ENCODE measurements at regions not wholly inside any gene's neighbourhood (a gene's known extent, or its start where the extent isn't known, plus 50 kb on each side); places are given as distances from the start of the nearest gene placed in this dataset.

DNA sequence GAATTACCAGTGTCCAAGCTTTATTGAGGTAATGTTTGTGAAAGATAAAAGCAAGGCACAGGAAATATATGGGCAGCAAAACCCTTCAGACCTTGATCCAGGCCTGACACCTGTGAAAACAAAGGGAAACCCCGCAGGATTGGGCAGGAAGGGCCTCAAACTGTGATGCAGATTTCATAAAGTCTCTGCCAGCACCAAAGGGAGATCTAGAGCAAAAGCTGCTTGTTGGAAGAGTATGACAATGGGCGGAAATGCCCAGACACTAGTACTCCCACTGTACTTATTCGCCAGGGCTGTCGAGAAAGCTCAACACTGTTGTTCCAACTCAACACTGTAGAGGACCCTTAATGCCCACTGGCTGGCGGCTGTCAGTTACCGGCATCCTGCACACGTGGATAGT lies 207.9 kb downstream of the CD47 start:
- Mint-ChIP-seq H3K9me3 (peaks cover 0 to 1% of the 10 kb centered on the region in 2 donors), H3K27ac (no peak overlapping the region), H3K27me3 (peaks cover 0 to 4% of the 10 kb centered on the region in 2 donors), H3K36me3 (no peaks in the 10 kb centered on the region), H3K4me1 (peaks cover 0 to 3% of the 10 kb centered on the region in 2 donors), H3K4me3 (no peak overlapping the region)
- ATAC-seq (replicated peaks) (no peak), DNase-seq (no peak)

DNA sequence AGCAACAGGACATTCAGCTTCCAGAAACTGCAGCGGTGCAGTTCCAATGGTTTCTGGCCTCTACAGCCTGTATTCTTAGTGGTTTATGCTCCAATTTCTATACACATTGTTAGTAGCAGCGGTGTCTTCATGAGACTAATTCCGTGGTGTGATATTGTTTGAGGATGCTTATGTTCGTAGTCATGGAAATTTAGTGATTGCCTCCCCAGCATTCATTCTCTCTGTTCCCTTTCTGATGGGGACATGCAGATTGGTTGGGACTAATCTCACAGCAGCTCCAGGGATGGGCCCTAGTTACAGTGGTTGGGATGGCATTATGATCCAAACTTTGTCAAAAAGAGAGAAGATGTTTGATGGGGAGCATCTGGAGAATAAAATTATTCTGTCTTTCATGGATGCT lies 208.6 kb downstream of the CD47 start:
- H3K27ac Mint-ChIP-seq, result no peak overlapping the region
- H3K4me1 Mint-ChIP-seq, result peaks cover 0 to 3% of the 10 kb centered on the region in 2 donors
- H3K9me3 Mint-ChIP-seq, result peaks cover 0 to 1% of the 10 kb centered on the region in 2 donors
- H3K36me3 Mint-ChIP-seq, result no peaks in the 10 kb centered on the region
- DNase-seq (no peak), ATAC-seq (replicated peaks) (no peak)
- peaks cover 0 to 4% of the 10 kb centered on the region in 2 donors for H3K27me3 Mint-ChIP-seq
- H3K4me3 Mint-ChIP-seq, result no peak overlapping the region

DNA sequence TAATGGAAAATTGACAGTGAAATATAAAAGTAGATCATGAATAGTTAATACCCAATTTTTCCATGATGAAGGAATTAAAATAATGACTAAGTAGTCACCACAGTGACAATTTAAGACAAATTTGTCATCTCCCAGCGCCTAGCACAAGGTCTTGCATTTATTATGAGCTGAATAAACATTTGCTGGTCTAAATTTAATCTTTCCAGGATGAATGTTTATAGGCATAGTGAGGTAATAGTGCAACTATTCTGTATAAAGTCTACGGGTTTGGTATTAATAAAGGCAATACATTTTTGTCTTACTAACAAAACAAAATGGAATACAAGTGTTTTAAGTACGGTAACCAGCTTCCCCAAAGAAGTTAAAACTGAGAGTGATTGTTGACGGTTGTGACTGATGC lies 209.3 kb downstream of the CD47 start:
- Mint-ChIP-seq H3K4me1 (peaks cover 0 to 3% of the 10 kb centered on the region in 2 donors), H3K9me3 (peaks cover 0 to 1% of the 10 kb centered on the region in 2 donors), H3K27me3 (peaks cover 0 to 4% of the 10 kb centered on the region in 2 donors), H3K36me3 (no peaks in the 10 kb centered on the region), H3K27ac (no peak overlapping the region), H3K4me3 (no peak overlapping the region)
- no peak for ATAC-seq (replicated peaks)
- no peak for DNase-seq

DNA sequence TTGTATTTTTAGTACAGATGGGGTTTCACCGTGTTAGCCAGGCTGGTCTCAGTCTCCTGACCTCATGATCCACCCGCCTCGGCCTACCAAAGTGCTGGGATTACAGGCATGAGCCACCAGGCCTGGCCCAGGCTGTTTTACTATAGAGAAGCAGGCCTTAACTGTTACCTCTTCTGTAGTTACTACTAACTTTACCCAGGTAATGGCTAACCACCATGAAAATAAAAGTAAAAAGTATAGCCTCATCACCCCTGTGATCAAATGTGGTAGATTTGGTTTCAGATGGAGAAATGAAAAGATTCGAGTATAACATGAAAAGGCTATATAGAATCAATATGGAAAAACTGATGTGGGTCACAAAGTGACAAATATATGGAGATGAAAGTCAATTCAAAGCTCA lies 210.1 kb downstream of the CD47 start:
- no peak for DNase-seq
- ATAC-seq (replicated peaks), result no peak
- peaks cover 0 to 1% of the 10 kb centered on the region in 2 donors for H3K9me3 Mint-ChIP-seq
- peaks cover 0 to 3% of the 10 kb centered on the region in 2 donors for H3K4me1 Mint-ChIP-seq
- H3K27me3 Mint-ChIP-seq, result peaks cover 0 to 4% of the 10 kb centered on the region in 2 donors
- H3K27ac Mint-ChIP-seq, result no peak overlapping the region
- H3K4me3 Mint-ChIP-seq, result no peak overlapping the region
- no peaks in the 10 kb centered on the region for H3K36me3 Mint-ChIP-seq

DNA sequence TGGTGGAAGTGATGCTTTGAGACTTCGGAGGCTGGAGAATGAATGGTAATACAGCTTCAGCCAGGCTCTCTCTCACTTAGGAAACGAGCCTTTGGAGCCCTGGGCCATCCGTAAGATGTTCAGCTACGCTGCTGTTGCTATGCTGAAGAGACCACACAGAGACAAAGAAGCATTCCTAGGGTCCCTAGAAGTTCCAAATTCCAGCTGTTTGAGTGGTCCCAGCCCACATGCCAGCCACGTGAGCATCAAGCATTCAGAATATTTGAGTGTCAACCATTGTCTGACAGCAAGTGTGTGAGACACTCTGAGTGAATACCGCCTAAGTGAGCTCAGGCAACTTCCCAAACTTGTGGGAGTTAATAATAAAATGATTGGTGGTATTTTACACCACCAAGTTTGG lies 212.9 kb downstream of the CD47 start:
- H3K27me3 Mint-ChIP-seq, result peaks cover 0 to 4% of the 10 kb centered on the region in 2 donors
- H3K4me3 Mint-ChIP-seq, result no peak overlapping the region
- DNase-seq (no peak), ATAC-seq (replicated peaks) (no peak)
- no peaks in the 10 kb centered on the region for H3K4me1 Mint-ChIP-seq
- no peak overlapping the region for H3K27ac Mint-ChIP-seq
- no peaks in the 10 kb centered on the region for H3K36me3 Mint-ChIP-seq
- peaks cover 0 to 1% of the 10 kb centered on the region in 2 donors for H3K9me3 Mint-ChIP-seq

DNA sequence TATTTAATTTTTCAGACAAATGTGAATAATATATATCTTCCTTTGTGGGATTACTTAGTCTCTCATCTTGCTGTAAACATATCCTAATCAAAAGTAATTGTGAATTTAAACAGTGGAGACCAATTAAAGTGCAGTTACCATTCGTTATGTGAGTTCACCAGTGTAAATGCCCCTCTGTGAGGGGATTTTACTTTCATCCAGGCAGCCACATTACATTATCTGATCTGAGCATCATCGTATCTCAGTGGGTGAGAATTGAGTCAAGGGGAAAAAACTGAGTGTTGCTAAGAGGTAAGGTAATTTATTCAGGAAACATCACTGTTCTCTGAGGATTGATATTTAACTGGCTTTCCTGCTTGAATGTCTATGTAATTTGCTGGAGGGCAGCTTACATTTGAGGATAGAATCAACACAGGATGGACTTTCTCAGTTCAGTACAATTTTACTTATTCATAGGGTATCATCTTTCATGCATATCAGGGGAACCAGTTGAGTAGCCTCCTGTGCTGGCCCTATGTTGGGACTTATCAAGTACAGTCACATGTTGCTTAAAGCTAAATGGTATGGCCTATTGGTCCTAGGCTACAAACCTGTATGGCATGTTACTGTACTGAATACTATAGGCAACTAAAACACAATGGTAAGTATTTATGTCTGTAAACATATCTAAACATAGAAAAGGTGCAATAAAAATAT lies 219.7 kb downstream of the CD47 start:
- DNase-seq (no peak), ATAC-seq (replicated peaks) (peak; percentile 69 to 90)
- Mint-ChIP-seq H3K9me3 (no peaks in the 10 kb centered on the region), H3K4me3 (no peak overlapping the region), H3K4me1 (no peaks in the 10 kb centered on the region), H3K27me3 (no peaks in the 10 kb centered on the region), H3K36me3 (no peaks in the 10 kb centered on the region), H3K27ac (no peak overlapping the region)

DNA sequence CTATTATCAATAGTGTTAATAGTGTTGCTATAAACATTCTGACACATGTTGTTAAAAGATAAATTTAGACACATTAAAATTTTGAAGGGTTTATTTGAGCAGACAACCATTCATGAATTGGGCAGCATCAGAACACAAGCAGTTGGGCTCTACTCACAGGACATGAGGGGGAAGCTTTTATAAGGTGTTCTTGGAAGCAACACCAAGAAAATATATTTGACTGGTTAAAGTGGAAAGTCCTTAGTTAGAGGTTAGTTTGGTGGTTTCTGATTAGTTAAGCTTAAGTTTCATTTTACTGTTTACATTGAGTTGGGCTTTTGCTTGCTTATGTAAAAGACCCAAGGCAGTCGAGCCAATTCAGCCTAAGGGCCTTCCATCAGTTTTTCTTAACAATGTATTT lies 220.7 kb downstream of the CD47 start:
- DNase-seq (no peak), ATAC-seq (replicated peaks) (no peak)
- Mint-ChIP-seq H3K27me3 (peaks cover 0 to 3% of the 10 kb centered on the region in 2 donors), H3K36me3 (no peaks in the 10 kb centered on the region), H3K27ac (no peak overlapping the region), H3K4me3 (no peak overlapping the region), H3K9me3 (no peaks in the 10 kb centered on the region), H3K4me1 (no peaks in the 10 kb centered on the region)

DNA sequence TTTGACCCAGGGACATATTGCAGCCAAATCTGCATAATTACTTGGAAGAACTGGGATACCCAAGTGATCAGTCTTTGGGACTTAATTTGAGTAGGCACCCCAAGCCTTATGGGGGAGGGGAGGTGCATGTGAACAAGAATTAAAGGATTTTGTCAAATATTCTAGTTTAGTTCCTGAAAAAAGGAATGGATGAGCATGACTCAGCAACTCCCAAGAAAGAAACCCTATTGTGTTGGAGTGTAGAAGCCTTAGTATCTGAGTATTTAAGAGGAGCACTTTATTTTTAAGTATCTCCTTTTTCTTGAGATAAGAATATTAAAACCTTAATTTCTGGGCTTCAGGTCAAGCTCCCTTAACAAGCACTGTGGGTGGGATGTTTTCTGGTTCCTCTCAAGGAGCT lies 222.4 kb downstream of the CD47 start:
- H3K36me3 Mint-ChIP-seq, result no peaks in the 10 kb centered on the region
- H3K4me3 Mint-ChIP-seq, result no peak overlapping the region
- no peak overlapping the region for H3K27ac Mint-ChIP-seq
- H3K27me3 Mint-ChIP-seq, result peaks cover 0 to 4% of the 10 kb centered on the region in 2 donors
- no peaks in the 10 kb centered on the region for H3K9me3 Mint-ChIP-seq
- ATAC-seq (replicated peaks), result no peak
- DNase-seq, result no peak
- no peaks in the 10 kb centered on the region for H3K4me1 Mint-ChIP-seq

DNA sequence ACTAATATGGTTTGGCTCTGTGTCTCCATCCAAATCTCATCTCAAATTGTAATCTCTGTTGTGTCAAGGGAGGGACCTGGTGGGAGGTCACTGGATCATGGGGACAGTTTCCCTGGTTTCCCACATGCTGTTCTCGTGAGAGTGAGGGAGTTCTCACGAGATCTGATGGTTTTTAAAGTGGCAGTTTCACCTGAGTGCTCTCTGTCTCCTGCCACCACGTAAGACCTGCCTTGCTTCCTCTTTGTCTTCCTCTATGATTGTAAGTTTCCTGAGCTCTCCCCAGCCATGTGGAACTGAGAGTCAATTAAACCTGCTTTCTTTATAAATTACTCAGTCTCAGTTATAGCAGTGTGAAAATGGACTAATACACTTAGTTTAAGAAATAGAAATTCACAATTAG lies 228.9 kb downstream of the CD47 start:
- peak; percentile 100 for ATAC-seq (replicated peaks)
- Mint-ChIP-seq H3K27ac (peak overlapping the region; percentile 92), H3K27me3 (peaks cover 0 to 4% of the 10 kb centered on the region in 2 donors), H3K4me1 (peaks cover 6 to 11% of the 10 kb centered on the region in 2 donors), H3K9me3 (peaks cover 0 to 2% of the 10 kb centered on the region in 2 donors), H3K4me3 (peak overlapping the region; percentile 69 to 74), H3K36me3 (peaks cover 2 to 3% of the 10 kb centered on the region in 2 donors)
- DNase-seq, result peak; percentile 64

DNA sequence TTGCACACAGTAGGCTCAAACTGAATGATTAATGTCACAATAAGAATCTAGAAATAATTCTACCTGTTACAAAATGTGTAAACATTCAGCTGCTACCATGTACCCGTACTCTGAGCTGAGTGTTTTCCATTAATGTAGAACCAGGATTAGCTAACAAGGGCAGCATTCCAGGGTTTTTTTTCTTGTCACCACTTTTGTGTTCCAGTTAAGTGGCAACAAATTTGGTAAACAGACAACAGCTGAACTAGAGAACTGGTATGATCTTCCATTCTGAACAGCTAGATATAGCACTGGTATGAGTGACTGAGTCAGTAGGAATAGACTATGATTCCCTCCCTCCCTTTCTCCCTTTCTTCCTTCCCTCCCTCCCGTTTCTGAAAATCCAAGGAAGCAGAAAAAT lies 229.4 kb downstream of the CD47 start:
- peak overlapping the region; percentile 92 for H3K27ac Mint-ChIP-seq
- no peak for DNase-seq
- H3K27me3 Mint-ChIP-seq, result peaks cover 0 to 4% of the 10 kb centered on the region in 2 donors
- H3K36me3 Mint-ChIP-seq, result peaks cover 2 to 3% of the 10 kb centered on the region in 2 donors
- peaks cover 6 to 11% of the 10 kb centered on the region in 2 donors for H3K4me1 Mint-ChIP-seq
- peaks cover 0 to 2% of the 10 kb centered on the region in 2 donors for H3K9me3 Mint-ChIP-seq
- no peak overlapping the region for H3K4me3 Mint-ChIP-seq
- peak in 1 of 2 donors; percentile 4 for ATAC-seq (replicated peaks)

Data from stimulated activated naive B cell treated with anti-CD40 and anti-IgM and Interleukin-4, amounts not matched to agents 10 μg/mL and 1 μg/mL and 100 μg/mL, for 72 hours (primary cell).